ENCODE measurements at regions not wholly inside any gene's neighbourhood (a gene's known extent, or its start where the extent isn't known, plus 50 kb on each side); places are given as distances from the start of the nearest gene placed in this dataset.

DNA sequence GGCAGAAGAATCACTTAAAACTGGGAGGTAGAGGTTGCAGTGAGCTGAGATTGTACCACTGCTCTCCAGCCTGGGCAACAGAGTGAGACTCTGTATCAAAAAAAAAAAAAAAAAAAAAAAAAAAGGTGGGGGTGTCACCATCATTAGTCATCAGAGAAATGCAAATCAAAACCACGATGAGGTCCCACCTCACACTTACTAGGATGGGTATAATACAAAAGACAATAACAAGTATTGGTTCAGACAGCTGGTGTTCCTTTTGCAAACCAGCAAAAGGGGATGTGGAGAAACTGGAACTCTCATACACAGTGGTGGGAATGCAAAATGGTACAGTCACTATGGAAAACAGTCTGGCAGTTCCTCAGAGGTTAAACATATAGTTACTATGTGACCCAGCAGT, 78.7 kb upstream of the TSC22D2 start:
- TF ChIP-seq, protein P1, sequence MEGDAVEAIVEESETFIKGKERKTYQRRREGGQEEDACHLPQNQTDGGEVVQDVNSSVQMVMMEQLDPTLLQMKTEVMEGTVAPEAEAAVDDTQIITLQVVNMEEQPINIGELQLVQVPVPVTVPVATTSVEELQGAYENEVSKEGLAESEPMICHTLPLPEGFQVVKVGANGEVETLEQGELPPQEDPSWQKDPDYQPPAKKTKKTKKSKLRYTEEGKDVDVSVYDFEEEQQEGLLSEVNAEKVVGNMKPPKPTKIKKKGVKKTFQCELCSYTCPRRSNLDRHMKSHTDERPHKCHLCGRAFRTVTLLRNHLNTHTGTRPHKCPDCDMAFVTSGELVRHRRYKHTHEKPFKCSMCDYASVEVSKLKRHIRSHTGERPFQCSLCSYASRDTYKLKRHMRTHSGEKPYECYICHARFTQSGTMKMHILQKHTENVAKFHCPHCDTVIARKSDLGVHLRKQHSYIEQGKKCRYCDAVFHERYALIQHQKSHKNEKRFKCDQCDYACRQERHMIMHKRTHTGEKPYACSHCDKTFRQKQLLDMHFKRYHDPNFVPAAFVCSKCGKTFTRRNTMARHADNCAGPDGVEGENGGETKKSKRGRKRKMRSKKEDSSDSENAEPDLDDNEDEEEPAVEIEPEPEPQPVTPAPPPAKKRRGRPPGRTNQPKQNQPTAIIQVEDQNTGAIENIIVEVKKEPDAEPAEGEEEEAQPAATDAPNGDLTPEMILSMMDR (IDR thresholded peaks at IDR 0.05; ENCODE audit: low read length): no peak
- no peak for TF ChIP-seq EZH2 (optimal IDR thresholded peaks at IDR 0.05; ENCODE audit: low read depth, low read length)
- TF ChIP-seq EZH2phosphoT487 (IDR thresholded peaks at IDR 0.05; ENCODE audit: low read length): no peak
